ENCODE measurements at regions not wholly inside any gene's neighbourhood (a gene's known extent, or its start where the extent isn't known, plus 50 kb on each side); places are given as distances from the start of the nearest gene placed in this dataset.

GRCh38 chr15:94075349-94075748, 156.0 kb upstream of the MCTP2 start:
- H3K4me3 Mint-ChIP-seq (ENCODE audit: unreplicated experiment), result peak overlapping the region; percentile 46
- no peaks in the 10 kb centered on the region for H3K36me3 Mint-ChIP-seq (ENCODE audit: unreplicated experiment)
- H3K4me1 Mint-ChIP-seq (ENCODE audit: low read depth, unreplicated experiment), result peaks cover 52% of the 10 kb centered on the region
- peak overlapping the region; percentile 98 for H3K27ac Mint-ChIP-seq (ENCODE audit: unreplicated experiment)
- peaks cover 10% of the 10 kb centered on the region for H3K27me3 Mint-ChIP-seq (ENCODE audit: unreplicated experiment)
- no peak for TF ChIP-seq CTCF (IDR thresholded peaks at IDR 0.05; ENCODE audit: partially characterized antibody, unreplicated experiment)
- peak; percentile 62 for DNase-seq
- H3K9me3 Mint-ChIP-seq (ENCODE audit: unreplicated experiment), result peaks cover 13% of the 10 kb centered on the region

- no peak for TF ChIP-seq CTCF (IDR thresholded peaks at IDR 0.05; ENCODE audit: partially characterized antibody, unreplicated experiment)
- Mint-ChIP-seq H3K27ac (ENCODE audit: unreplicated experiment) (peak overlapping the region; percentile 91), H3K4me3 (ENCODE audit: unreplicated experiment) (peak overlapping the region; percentile 35), H3K27me3 (ENCODE audit: unreplicated experiment) (peaks cover 5% of the 10 kb centered on the region), H3K4me1 (ENCODE audit: low read depth, unreplicated experiment) (peaks cover 26% of the 10 kb centered on the region), H3K9me3 (ENCODE audit: unreplicated experiment) (peaks cover 10% of the 10 kb centered on the region), H3K36me3 (ENCODE audit: unreplicated experiment) (peaks cover 4% of the 10 kb centered on the region)
- DNase-seq, result peak; percentile 68
These were observed 160.7 kb upstream of the MCTP2 start for GRCh38 chr15:94070356-94071295.

- H3K9me3 Mint-ChIP-seq (ENCODE audit: unreplicated experiment), result peaks cover 9% of the 10 kb centered on the region
- no peak overlapping the region for H3K4me3 Mint-ChIP-seq (ENCODE audit: unreplicated experiment)
- H3K27me3 Mint-ChIP-seq (ENCODE audit: unreplicated experiment), result peaks cover 5% of the 10 kb centered on the region
- peak overlapping the region; percentile 91 for H3K27ac Mint-ChIP-seq (ENCODE audit: unreplicated experiment)
- TF ChIP-seq CTCF (IDR thresholded peaks at IDR 0.05; ENCODE audit: partially characterized antibody, unreplicated experiment), result no peak
- H3K4me1 Mint-ChIP-seq (ENCODE audit: low read depth, unreplicated experiment), result peaks cover 18% of the 10 kb centered on the region
- H3K36me3 Mint-ChIP-seq (ENCODE audit: unreplicated experiment), result peaks cover 4% of the 10 kb centered on the region
- no peak for DNase-seq
These were observed 161.5 kb upstream of the MCTP2 start for GRCh38 chr15:94069844-94070243.

- Mint-ChIP-seq H3K4me3 (ENCODE audit: unreplicated experiment) (no peak overlapping the region), H3K9me3 (ENCODE audit: unreplicated experiment) (peaks cover 9% of the 10 kb centered on the region), H3K27ac (ENCODE audit: unreplicated experiment) (no peak overlapping the region), H3K36me3 (ENCODE audit: unreplicated experiment) (peaks cover 4% of the 10 kb centered on the region), H3K27me3 (ENCODE audit: unreplicated experiment) (peaks cover 5% of the 10 kb centered on the region), H3K4me1 (ENCODE audit: low read depth, unreplicated experiment) (peaks cover 14% of the 10 kb centered on the region)
- TF ChIP-seq CTCF (IDR thresholded peaks at IDR 0.05; ENCODE audit: partially characterized antibody, unreplicated experiment), result no peak
- DNase-seq, result no peak
These were observed 164.6 kb upstream of the MCTP2 start for GRCh38 chr15:94066811-94067210.

GRCh38 chr15:94066046-94066445, 165.3 kb upstream of the MCTP2 start:
- Mint-ChIP-seq H3K4me1 (ENCODE audit: low read depth, unreplicated experiment) (peaks cover 10% of the 10 kb centered on the region), H3K9me3 (ENCODE audit: unreplicated experiment) (peaks cover 9% of the 10 kb centered on the region), H3K27me3 (ENCODE audit: unreplicated experiment) (peaks cover 5% of the 10 kb centered on the region), H3K27ac (ENCODE audit: unreplicated experiment) (no peak overlapping the region), H3K4me3 (ENCODE audit: unreplicated experiment) (no peak overlapping the region), H3K36me3 (ENCODE audit: unreplicated experiment) (peaks cover 4% of the 10 kb centered on the region)
- TF ChIP-seq CTCF (IDR thresholded peaks at IDR 0.05; ENCODE audit: partially characterized antibody, unreplicated experiment), result no peak
- no peak for DNase-seq
